OCI-LY7 (cell line): ENCODE measurements at regions not wholly inside any gene's neighbourhood (a gene's known extent, or its start where the extent isn't known, plus 50 kb on each side); places are given as distances from the start of the nearest gene placed in this dataset.

Source experiments
- BruUV-seq: library from RNA; stranded (reverse); fragments of 400-500 nt; replicated peaks from 2 replicates; lab custom pipeline; 2021; lab: Mats Ljungman, UMichigan
- CTCF ChIA-PET: fragments of 300-600 bp; sonication (Branson Sonifier 250); formaldehyde crosslinking; loops from one replicate; lab custom pipeline; 2022; ENCODE audit warnings: antibody characterized with exemption; ENCODE audit not compliant: unreplicated experiment; lab: Charles Lee
- POLR2A ChIA-PET: fragments of 300-600 bp; sonication (Branson Sonifier 250); formaldehyde crosslinking; loops from one replicate; lab custom pipeline; 2022; ENCODE audit warnings: antibody characterized with exemption; lab: Charles Lee
- DNase-seq: peaks from one replicate; pipeline ENCODE4 v3.0.0-alpha.2; 2015; ENCODE audit warnings: low spot score
- H2AFZ ChIP-seq: fragments of 200-600 bp; sonication (generic), shearing (Covaris generic); 2 replicates; pipeline ENCODE4 v1.6.1; 2014; ENCODE audit warnings: mild to moderate bottlenecking, antibody characterized with exemption, low read length, moderate library complexity
- H3K27ac ChIP-seq: fragments of 200-600 bp; sonication (generic); 2 replicates; pipeline ENCODE4 v1.5.1; 2014; ENCODE audit warnings: mixed run types, low read depth, mild to moderate bottlenecking, moderate library complexity, low read length, inconsistent platforms; ENCODE audit not compliant: poor library complexity, severe bottlenecking
- H3K36me3 ChIP-seq: fragments of 200-600 bp; sonication (generic); 2 replicates; pipeline ENCODE4 v1.6.1; 2014; ENCODE audit warnings: mild to moderate bottlenecking, antibody characterized with exemption, low read length, moderate library complexity, mixed read lengths; ENCODE audit not compliant: insufficient read depth
- H3K4me1 ChIP-seq: fragments of 200-600 bp; sonication (generic); 2 replicates; pipeline ENCODE4 v1.5.1; 2014; ENCODE audit warnings: mild to moderate bottlenecking, low read length; ENCODE audit not compliant: insufficient read depth, poor library complexity, severe bottlenecking
- H3K4me2 ChIP-seq: fragments of 200-600 bp; sonication (generic); 2 replicates; pipeline ENCODE4 v1.6.1; 2014; ENCODE audit warnings: mild to moderate bottlenecking, low read length
- H3K4me3 ChIP-seq: fragments of 200-600 bp; sonication (generic); 2 replicates; pipeline ENCODE4 v1.5.1; 2014; ENCODE audit warnings: mild to moderate bottlenecking, low read depth, low read length; ENCODE audit not compliant: poor library complexity, severe bottlenecking
- H3K79me2 ChIP-seq: fragments of 200-600 bp; sonication (generic); 2 replicates; pipeline ENCODE4 v1.6.1; 2016; ENCODE audit warnings: low read depth, mild to moderate bottlenecking, low read length, moderate library complexity, mixed read lengths; ENCODE audit not compliant: insufficient read depth
- H3K9me2 ChIP-seq: fragments of 200-600 bp; sonication (generic); 2 replicates; pipeline ENCODE4 v1.6.1; 2016; ENCODE audit warnings: mild to moderate bottlenecking, low read length, mixed read lengths; ENCODE audit not compliant: insufficient read depth
- H3K9me3 ChIP-seq: fragments of 200-600 bp; sonication (generic); 2 replicates; pipeline ENCODE4 v1.6.1; 2014; ENCODE audit warnings: mild to moderate bottlenecking, mixed run types, low read length, mixed read lengths
- H4K20me1 ChIP-seq: fragments of 200-600 bp; sonication (generic); 2 replicates; pipeline ENCODE4 v1.6.1; 2014; ENCODE audit warnings: mild to moderate bottlenecking, antibody characterized with exemption, low read length, moderate library complexity, mixed read lengths; ENCODE audit not compliant: insufficient read depth
- CTCF ChIP-seq: fragments of 200-600 bp; sonication (generic); conservative IDR thresholded peaks from 2 replicates; pipeline ENCODE4 v1.5.1; 2014; ENCODE audit warnings: mild to moderate bottlenecking, antibody characterized with exemption, low read length, moderate library complexity, mixed read lengths
- EZH2phosphoT487 ChIP-seq: fragments of 200-600 bp; sonication (generic); IDR thresholded peaks from 2 replicates; pipeline ENCODE4 v1.6.1; 2018; ENCODE audit warnings: low read depth, borderline replicate concordance, mild to moderate bottlenecking, mixed run types, antibody characterized with exemption, low read length, moderate library complexity, mixed read lengths
- intact Hi-C: fragments of 100-400 bp; cut with micrococcal nuclease; formaldehyde crosslinking; loops from one replicate; pipeline ENCODE4 v1.10.0; 2022; ENCODE audit not compliant: unreplicated experiment

- intact Hi-C loops = no loop called here
- Histone ChIP-seq H3K9me2 (no peaks in the 10 kb centered on the region), H3K4me3 (no peak overlapping the region), H3K4me2 (no peak overlapping the region), H3K4me1 (peaks cover 41% of the 10 kb centered on the region), H3K79me2 (peaks cover 25% of the 10 kb centered on the region), H3K27ac (no peak overlapping the region), H3K36me3 (peaks cover 60% of the 10 kb centered on the region), H2AFZ (no peak overlapping the region), H4K20me1 (0 out of 2 replicates have a peak, but pooled peaks cover 4% of the 10 kb centered on the region), H3K9me3 (no peaks in the 10 kb centered on the region)
- CTCF ChIA-PET = no interaction called here
- no TSS peak for BruUV-seq
- TF ChIP-seq CTCF = no peak
- TF ChIP-seq EZH2phosphoT487 = no peak
- POLR2A ChIA-PET = interaction anchor here (0.6 to 0.7 kb wide), 2 partner anchors 17 to 334 kb away, joined by 3 to 5 read pairs; no protein-coding TSS in a partner anchor
- no peak for DNase-seq
These were observed 50.5 kb upstream of the AMZ2 start for GRCh38 chr17:68197091-68197996.

- Histone ChIP-seq H3K36me3 (peaks cover 50% of the 10 kb centered on the region), H3K79me2 (peaks cover 15% of the 10 kb centered on the region), H3K9me2 (no peaks in the 10 kb centered on the region), H2AFZ (no peak overlapping the region), H3K4me2 (no peak overlapping the region), H3K9me3 (no peaks in the 10 kb centered on the region), H3K27ac (no peak overlapping the region), H3K4me3 (no peak overlapping the region), H4K20me1 (0 out of 2 replicates have a peak, but pooled peaks cover 4% of the 10 kb centered on the region), H3K4me1 (peaks cover 43% of the 10 kb centered on the region)
- TF ChIP-seq EZH2phosphoT487 (no peak), CTCF (no peak)
- no TSS peak for BruUV-seq
- intact Hi-C loops = no loop called here
- ChIA-PET CTCF (no interaction called here), POLR2A (interaction anchor here (9.9 kb wide), 1 partner anchor 16 kb away, joined by 72 read pairs; no protein-coding TSS in a partner anchor)
- no peak for DNase-seq
These were observed 49.6 kb upstream of the AMZ2 start for GRCh38 chr17:68197997-68198930.
